Stimulated activated CD4-positive, alpha-beta T cell treated with anti-CD3 and anti-CD28 coated beads, Interleukin-2, amount 100 ng/mL, for 24 hours (primary cell): ENCODE measurements at regions not wholly inside any gene's neighbourhood (a gene's known extent, or its start where the extent isn't known, plus 50 kb on each side); places are given as distances from the start of the nearest gene placed in this dataset.

Source experiments
- DNase-seq, 2 donors: peaks; one replicate each; pipeline ENCODE4 v3.0.0-alpha.2; 2020

DNA sequence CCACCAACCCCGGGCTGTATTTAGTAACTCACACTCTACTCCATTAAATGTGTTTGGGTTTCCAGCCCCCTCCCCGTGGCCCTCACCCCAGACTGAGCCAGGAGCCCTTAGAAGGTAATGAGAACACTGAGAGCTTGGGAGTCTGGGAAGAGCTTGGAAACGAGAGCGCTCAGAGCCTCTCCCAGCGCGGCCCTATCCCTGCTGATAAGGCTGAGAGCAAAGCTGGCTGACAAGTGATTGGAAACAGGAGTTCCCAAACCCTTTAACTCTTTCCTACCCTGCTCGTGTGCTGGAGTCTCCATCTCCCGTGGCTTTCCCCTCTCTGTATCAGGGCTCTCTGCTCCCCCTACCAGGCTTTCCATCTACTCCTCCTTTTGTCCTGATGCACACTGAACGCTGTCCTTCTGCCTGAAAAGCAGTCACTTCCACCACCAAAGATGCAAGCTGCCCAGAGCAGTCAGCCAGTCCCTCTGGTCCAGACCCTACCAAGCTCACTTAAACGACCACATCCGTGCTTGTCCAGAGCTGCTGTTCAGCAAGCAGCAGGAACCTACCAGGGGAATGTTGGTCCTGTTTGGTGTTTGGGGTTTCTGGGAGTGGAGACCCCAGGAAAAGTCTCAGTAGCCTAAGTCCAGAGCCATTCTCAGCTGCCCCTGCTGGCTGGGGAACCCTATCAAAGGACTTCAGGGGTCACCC is 100.0 kb upstream of the PKDCC start:
- DNase-seq: no peak

DNA sequence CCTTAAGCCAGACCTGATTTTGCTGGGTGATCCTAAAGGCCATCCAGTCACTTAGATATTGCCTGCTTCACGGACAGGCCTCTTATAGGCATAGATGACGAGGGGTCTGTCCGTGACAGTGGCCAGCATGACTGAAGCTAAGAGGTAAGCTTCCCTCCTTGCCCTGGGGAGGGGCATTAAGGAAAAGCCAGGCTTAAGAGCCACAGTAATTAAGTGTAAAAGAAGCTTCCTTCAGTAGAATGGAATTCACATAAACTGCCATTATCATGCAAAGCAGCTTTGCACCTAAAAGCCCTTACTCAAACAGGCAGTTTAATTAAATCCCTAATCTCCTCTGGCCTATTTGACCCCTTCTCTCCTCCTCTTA is 99.4 kb upstream of the PKDCC start:
- no peak for DNase-seq

DNA sequence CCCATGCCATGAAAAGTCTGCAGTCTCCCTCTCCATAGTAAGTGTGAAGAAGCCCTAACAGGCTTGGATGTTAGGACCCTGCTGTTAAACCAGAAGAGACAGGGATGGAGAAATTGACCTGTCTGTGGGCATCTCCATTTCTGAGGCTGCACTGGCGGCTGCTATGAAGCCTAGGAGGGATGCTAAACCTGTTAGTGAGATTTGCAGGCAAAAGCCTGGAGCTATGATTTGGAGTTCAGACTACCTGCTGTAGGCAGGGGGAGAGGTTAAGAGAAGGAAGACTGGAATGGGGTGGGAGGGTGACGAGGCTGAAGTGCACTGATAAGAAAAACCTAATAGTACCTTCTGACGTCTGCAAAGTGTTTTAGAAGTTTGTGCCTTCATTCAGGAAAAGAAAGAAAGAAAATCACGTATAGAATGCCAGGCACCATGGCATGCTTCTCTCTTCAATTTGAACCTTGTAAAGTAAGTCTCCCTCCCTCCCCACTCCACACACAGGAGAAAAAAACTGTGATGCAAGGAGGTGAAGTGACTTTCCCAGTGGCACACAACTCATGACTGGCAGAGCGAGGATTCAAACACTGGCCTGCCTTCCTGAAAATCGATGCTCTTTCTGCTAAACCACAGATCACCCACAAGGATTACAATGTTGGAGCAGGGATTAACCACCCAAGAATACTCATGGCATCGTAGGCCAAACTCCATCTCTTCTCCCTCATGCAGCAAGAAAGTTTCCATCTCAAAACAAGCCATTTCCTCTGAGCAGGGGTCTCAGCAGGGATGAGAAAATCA is 98.5 kb upstream of the PKDCC start:
- no peak for DNase-seq

DNA sequence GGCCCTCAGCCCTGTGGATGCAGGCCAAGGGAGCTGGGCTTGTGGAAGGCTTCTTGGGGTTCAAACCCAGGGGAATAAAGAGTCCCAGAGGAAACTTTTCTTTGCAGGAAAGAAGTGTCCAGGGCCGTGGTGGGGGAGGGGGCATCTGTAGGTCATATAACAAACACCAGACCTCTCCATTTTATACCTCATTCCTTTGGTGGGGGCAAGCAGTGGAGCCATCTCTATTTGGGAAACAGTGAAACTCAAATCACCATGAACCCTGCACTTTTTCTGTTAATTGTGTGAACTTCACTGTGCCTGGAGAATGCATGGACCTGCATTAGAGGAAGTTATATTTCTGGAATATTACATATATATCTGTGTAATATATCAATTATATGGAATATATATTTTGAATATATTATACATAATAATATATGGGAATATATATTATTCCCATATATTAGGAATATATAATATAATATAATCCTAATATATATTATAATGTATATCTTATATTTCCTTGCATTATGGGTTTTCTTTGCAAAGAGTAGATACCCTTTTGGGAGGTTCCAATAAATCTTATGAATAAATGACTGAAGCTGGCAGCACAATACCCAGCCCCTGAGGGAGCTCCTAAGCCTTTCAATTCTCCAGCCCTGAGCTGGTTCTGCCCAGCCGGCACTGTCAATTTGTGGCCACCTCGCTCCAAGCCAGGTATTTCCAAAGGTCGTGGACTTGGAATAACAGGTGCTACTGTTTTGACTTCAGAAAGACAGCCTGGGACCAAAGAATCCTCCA is 97.7 kb upstream of the PKDCC start:
- DNase-seq: no peak

DNA sequence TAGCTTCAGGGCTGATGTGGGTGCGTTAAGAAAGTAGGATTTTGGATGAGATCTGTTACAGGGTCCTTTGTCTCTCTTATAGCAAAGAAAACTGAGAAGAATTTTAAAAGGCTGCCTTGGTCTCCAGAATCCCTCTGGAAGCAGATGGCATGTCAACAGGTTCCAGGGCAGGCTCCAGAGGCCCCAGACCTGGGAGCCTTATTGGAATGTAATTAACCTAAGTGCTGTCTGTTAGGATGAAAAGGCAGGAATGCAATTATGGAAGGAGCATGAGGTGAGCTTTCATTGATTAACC is 97.2 kb upstream of the PKDCC start:
- DNase-seq: no peak

DNA sequence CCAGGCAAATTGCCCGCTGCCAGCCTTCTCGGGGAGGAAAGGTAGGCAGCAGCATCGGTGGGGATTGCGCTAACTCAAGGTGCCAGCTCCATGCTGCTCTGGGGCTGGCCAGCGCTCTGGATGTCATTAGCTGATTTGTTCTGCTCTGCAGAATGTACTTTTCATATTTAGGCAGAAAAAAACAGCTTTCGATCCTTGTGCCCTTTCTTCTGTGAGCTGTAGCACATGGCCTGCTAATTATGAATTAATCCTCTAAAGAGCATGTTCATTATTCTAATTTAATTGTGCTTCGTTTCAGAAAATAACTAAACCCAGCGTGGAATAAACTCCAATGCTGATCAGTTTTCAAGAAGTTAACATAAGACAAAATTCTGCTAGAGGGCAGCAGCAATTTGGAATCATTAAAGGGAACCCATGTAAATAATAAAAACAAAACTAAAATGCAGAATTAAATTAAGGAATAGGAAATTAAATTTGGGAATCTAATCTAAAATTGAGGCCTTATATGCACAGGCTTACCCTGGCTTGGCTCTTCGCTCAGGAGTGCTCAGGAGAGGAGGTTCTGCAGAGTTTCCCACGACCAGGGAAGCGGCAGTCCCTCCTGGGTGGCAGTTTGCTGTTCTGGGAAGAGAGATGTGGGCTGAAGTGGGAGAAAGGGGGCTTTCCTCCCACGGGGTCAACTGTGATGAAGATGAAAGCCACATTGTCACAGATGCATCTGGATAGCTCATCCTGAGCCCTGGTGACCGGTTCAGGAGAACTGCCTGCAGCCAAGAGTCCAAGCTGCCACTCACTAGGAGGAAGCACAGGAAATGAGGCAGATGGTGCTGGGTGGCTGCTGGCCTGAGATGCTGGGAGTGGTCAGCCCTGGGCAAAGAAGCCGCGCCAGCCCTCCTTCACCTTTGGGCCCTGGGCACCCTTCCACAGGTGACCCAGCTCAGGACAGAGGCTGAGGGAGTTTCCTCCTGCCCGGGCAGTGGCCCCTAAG is 93.2 kb upstream of the PKDCC start:
- DNase-seq: no peak

DNA sequence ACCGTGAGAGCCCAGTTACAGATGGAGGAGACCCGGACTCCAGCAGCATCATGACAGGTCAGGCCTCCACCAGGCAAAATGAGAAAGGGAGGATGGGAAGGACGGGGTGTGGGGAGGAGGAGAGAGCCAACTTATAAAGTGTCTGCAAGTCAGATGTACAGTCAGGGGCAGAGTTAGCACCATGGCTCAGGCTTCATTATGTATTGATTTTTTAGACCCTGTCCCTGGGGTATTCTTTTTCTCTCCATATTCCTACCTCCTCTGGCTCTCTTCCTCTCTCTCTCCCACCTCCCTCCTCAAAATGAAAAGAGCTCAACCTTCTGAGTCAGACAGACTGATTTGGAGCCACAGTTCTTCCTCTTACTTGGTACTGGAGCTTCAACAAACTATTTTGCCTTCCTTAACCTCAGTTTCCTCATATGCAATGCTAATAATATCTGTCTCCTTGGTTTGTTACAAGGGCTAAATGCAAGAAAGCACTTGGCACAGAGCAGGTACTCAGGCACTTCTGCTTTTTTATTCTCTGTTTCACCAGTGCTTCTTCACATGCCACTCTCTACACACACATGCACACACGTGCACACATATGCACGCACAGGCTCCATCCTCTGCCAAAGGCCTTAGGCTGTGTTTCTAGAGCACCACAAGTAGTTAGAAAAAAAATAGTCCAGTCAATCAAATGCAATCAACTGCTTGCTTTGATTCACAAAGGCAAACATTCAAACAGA is 92.3 kb upstream of the PKDCC start:
- no peak for DNase-seq

DNA sequence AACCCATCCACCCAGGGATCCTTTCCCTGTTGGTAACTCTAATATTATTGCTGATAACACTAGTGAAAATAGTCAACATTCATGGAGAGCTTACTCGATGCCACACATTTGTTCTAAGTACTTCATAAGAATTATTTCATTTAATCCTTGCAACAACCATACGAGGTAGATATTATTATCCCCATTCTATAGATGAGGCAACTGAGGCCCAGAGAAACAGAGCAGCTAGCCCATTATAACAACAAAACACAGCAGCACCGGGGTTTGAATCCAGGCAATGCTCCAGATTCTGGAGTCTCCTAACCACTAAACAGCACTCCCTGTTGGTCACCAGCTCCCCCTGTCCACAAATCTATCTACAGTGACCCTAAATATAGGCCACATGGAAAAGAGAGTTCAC is 90.4 kb upstream of the PKDCC start:
- no peak for DNase-seq

DNA sequence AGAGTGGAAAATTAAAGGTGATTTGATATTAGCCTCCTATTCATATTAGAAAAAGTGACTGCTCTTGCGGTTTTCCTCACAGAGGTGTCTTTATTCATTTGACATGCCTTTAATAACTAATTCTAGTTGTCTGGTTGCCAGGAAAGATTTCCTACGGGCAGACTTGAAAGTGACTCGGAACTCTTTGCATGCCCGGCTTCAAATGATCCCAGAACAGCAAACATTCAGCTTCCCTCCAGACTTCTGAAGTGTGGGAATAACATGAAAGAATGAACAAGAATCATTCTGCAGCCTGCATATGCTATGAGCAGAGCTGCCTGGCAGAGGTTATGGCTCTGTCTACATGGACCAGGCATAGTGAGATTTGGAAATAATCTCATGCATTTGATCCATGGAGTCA is 89.6 kb upstream of the PKDCC start:
- no peak for DNase-seq

DNA sequence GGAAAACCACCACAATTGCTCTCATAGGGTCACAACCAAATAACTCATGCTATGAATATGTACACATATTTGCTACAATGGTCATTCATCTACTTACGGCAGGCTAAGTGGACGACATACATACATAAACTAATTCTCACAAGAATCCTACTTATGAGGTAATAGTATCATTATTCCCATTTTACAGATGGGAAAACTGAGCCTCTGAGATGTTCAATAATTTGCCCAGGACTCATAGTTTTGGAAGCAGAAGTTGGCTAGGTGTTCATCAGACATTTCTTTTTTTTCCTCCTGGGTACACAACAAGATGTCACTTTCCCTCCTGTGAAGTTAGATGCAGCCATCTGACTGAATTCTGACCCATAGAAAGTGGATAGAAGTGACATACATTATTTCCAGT is 89.0 kb upstream of the PKDCC start:
- no peak for DNase-seq

DNA sequence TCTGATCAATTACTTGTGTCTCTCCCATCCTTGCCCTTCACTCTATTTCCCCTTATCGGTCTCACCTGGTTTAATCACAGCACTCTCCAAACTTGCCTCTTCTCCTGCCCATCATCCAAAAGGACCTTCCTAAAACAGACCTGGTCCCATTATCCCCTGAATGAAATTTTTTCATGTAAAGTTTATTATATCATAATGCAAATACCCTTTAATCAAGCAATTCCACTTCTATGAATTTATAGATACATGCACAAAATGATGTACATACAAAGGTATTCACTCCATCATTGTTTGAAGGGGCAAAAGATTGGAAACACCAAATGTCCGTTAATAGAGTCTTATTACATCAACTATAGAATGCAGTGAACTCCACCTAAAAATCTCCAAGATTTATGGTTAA is 88.1 kb upstream of the PKDCC start:
- no peak for DNase-seq

DNA sequence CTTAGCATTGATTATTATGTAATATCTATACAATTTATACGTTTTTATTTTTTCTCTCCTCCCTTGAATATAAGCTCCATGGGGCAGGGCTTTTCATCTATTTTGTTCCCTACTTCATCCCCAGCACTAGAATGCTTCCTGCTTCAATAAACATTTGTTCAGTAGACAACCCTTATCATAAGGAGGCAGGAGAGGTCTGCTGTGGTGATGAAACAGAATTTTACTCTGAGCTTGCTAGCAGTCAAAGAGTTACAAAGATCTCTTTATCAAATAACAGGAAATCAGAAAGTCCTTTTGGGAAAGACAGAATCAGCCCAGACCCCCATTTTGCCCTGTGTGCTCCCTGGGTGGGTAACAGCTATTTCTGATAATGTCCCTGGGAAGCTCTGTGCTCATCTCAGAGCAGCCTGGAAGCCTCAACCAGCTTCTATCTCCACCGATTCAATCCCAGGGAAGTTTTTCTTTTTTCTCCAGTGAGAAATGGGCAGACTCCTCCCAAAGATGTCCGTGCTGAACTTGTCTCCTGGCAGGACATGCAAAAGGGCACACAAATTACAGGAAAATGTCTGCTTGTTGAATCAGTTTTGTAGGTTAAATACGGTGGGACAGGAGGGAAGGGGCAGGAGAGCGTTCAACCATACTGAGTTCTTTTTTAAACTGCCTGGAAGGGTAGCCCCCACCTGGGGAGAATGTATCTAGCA is 84.7 kb upstream of the PKDCC start:
- no peak for DNase-seq

DNA sequence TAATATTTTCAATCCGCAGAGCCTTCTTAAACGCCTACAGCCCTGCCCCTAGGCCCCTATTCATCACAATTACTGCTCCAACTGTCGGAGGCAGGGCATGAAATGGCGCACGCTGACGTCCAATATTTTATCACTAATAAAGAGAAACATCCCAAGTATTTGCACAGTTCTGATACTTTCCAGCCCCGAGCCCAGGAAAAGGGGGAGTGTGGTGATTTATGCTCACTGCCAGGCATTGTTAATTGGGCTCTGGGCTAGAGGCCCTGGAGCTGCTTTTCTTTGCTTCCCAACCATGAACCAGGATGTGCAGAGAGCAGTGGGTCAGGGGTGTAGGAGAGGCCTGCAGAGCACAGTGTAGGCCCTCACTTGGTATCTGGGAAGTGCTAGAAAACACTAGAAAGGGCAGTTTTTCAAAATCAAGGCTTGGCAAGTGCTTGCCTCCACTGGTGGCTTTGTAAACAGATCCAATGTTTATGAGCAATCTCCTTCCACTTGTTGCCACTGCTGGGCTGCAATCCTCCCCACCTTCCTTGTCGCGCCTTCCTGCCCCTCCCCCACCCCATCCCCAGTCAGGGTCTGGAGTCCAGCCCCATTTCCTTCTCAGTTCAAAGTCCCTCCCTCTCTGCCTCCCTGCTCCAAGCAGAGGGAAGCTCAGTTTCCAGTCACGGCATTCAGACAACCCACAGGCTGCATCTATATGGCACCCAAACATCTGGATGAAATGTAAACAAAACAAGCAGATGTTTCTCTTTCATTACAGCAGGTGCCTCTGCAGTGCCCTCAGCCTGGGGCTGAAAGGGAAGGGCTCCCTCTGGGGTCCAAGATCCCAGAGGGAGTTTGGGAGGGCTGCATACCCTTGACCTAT is 83.9 kb upstream of the PKDCC start:
- DNase-seq: no peak

DNA sequence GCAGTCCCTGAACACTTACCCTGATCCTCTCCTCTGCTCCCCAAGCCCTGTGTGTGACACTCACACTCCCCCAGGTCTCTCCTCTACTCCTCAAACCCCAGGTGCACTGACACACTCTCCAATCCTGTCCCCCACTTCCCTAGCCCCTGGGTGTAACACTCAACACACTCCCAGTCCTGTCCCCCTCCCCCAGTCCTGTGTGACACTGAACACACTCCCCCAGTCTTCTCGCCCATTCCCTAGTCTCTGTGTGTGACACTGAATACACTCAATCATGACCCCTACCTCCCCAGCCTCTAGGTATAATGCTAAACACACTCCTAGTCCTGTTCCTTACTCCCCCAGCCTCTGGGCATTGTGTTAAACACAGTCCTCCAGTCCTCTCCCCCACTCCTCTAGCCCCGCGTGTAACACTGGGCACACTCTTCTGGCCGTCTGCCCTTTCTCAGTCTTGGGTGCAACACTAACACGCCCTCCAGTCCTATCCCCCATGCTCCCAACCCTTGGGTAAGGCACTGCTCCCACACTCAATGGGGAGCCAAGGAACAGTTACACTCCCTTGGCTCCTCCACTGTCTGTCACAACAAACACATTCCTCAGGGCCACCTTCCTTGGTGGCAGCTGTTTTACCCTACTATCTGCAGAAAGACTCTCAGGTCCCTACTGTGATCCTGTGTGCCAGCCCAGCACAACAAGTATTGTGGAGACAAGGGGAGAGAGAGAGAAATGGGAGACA is 82.5 kb upstream of the PKDCC start:
- DNase-seq: no peak

DNA sequence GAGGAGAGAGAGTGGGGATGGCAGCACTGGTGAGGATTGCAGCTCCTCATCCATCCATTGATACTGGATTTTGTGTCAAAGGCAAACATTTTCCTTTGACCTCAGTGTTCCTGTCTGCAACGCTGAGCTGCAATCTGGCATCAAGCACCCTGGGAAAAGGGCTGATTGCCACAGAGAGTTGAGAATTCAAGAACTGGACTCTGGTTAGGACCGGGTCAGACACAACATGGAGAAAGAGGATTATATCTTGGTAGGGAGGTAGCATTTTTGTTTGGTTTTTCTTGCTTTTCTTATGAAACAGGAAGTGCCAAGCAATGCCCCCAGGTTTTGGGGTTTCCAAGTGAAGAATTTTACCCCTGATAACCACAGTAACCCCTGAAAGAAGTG is 81.9 kb upstream of the PKDCC start:
- no peak for DNase-seq

DNA sequence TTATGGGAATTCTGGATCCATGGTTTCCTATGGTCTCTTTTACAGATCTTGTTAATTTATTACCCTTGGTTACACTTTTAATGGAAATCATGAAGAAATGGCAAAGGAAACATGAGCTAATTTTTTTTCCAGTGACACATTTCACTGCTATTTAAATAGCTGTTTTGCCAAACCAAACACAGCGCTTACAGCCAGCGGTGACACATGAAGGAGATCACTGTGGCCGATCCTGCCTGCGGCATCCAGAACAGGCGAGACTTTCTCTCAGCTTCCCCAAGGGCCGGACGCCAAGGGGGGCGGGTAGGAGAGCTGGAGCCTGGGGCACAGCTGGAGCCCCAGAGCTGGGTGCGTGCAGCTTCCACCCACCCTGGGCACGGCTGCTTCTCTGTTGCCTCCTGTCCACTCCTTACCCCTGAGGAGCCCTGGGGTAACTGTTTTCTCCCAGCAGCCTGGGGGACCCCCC is 81.4 kb upstream of the PKDCC start:
- DNase-seq: no peak

DNA sequence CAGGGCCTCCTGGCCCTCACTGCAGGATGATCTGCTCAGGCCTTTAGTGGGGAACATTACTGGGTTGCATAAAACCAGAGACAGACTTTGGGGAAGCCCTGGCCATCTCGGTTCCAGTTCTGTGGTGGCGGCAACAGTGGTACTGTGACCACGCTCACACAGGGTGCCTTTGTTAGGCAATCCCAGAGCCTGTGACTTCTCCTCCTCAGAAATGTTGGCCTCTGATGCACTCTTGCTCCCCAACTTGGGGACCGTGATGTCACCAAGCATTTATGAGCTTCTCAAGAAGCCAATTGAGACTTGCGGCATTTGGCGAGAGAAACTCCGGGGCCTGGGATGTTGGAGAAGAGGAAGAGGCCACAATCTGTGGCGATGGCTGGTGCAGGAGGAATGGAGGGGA is 80.9 kb upstream of the PKDCC start:
- DNase-seq: no peak

DNA sequence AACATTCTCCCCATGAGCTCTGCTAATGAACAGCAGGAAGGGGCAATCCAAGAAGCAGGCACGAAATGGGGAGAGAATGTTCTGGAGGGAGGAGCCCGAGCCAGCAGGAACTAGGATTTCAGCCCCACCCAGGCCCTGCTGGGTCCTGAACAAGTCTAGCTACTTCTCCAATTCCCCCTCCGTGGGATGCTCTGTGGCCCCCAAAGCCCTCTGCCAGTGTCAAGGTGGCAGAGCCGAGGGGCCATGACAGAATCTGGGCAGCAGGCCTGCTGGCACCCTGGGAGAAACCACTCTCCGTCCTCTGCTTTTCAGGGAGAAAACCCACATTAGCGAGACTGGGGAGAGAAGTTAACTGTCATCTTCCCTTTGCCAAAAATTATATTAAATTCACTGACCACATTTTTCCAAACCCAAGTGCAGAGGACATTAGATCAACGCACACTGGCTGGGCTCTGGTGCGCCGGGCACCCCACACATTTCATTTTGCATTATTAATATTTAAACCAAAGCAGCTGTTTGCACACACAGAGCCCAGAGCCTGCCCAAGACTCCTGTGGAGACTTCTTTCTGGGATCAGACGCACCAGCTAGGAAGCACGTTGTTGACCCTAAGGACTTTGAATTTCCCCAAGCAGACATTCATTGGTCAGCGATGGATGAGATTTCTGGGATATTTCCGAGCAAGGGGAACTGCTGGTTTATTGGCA is 80.2 kb upstream of the PKDCC start:
- DNase-seq: no peak

DNA sequence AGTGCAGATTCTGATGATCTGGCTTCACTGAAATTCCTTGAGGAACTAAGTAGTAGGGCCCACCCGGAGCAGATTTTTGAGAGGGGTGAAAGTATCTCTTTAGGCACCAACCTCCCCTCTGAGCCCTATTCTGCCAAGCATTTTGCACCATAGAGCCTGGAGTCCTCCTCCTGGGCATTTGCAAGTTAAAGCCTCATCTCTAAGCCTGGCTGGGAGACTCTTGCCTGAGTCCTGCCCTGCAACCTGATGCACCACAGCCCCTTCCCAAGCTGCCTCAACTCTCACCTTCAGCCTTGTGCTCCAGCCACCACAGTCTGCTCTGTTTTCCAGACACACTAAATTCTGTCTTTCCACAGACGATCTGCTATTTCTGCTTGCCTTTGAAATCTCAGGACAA is 79.6 kb upstream of the PKDCC start:
- no peak for DNase-seq
